Breast epithelium (tissue), 3 donors: ENCODE measurements at regions not wholly inside any gene's neighbourhood (a gene's known extent, or its start where the extent isn't known, plus 50 kb on each side); places are given as distances from the start of the nearest gene placed in this dataset.

Experiments
- POLR2A ChIP-seq: fragments of 450-650 bp; IDR thresholded peaks from one replicate; pipeline ENCODE4 v1.6.1; 2016; ENCODE audit warnings: antibody characterized with exemption, mild to moderate bottlenecking, moderate library complexity
- TF ChIP-seq, protein P1 (sequence below), 3 donors: fragments of 450-650 bp; IDR thresholded peaks; one replicate each; pipeline ENCODE4 v1.5.1; 2016 to 2017; ENCODE audit warnings: antibody characterized with exemption in 3 of 3, mild to moderate bottlenecking in 3 of 3, moderate library complexity in 3 of 3

- TF ChIP-seq POLR2A, result no peak
- TF ChIP-seq, protein P1, sequence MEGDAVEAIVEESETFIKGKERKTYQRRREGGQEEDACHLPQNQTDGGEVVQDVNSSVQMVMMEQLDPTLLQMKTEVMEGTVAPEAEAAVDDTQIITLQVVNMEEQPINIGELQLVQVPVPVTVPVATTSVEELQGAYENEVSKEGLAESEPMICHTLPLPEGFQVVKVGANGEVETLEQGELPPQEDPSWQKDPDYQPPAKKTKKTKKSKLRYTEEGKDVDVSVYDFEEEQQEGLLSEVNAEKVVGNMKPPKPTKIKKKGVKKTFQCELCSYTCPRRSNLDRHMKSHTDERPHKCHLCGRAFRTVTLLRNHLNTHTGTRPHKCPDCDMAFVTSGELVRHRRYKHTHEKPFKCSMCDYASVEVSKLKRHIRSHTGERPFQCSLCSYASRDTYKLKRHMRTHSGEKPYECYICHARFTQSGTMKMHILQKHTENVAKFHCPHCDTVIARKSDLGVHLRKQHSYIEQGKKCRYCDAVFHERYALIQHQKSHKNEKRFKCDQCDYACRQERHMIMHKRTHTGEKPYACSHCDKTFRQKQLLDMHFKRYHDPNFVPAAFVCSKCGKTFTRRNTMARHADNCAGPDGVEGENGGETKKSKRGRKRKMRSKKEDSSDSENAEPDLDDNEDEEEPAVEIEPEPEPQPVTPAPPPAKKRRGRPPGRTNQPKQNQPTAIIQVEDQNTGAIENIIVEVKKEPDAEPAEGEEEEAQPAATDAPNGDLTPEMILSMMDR (IDR thresholded peaks at IDR 0.05), result peak; percentile 60 to 79 (median 76)
Observed at GRCh38 chr11:122215244-122215992, 99.4 kb upstream of the BLID start.
